GM21515 (cell line): ENCODE measurements at regions not wholly inside any gene's neighbourhood (a gene's known extent, or its start where the extent isn't known, plus 50 kb on each side); places are given as distances from the start of the nearest gene placed in this dataset.
"Not testable (repeated sequence)": the region's sequence is repeated elsewhere in the genome, so short reads cannot be mapped to it uniquely, and the experiment has no call there.

Source experiments
- ATAC-seq: cut with Tn5 transposase; IDR thresholded peaks from one replicate; pipeline ENCODE4 v1.9.1; 2021; ENCODE audit not compliant: unreplicated experiment

- no peak for ATAC-seq
Observed at GRCh38 chr11:23903044-23903704, 593.7 kb upstream of the LUZP2 start.

GRCh38 chr11:23919455-23919854 is 577.4 kb upstream of the LUZP2 start:
- ATAC-seq, result no peak

- ATAC-seq, result no peak
Observed at GRCh38 chr11:23923357-23923756, 573.5 kb upstream of the LUZP2 start.

GRCh38 chr11:23924226-23924625 is 572.6 kb upstream of the LUZP2 start:
- no peak for ATAC-seq

GRCh38 chr11:23931443-23931842 is 565.4 kb upstream of the LUZP2 start:
- no peak for ATAC-seq

- ATAC-seq, result no peak
Observed at GRCh38 chr11:23932485-23932898, 564.4 kb upstream of the LUZP2 start.

- ATAC-seq, result no peak
Observed at GRCh38 chr11:23933721-23934120, 563.1 kb upstream of the LUZP2 start.

GRCh38 chr11:23934671-23935270 is 562.1 kb upstream of the LUZP2 start:
- ATAC-seq, result not testable (repeated sequence)

GRCh38 chr11:23942117-23942815 is 554.6 kb upstream of the LUZP2 start:
- not testable (repeated sequence) for ATAC-seq

GRCh38 chr11:23944923-23945322 is 551.9 kb upstream of the LUZP2 start:
- ATAC-seq, result no peak

GRCh38 chr11:23947883-23948282 is 549.0 kb upstream of the LUZP2 start:
- ATAC-seq, result no peak

- ATAC-seq, result no peak
Observed at GRCh38 chr11:23948851-23949250, 548.0 kb upstream of the LUZP2 start.

GRCh38 chr11:23953951-23954710 is 542.7 kb upstream of the LUZP2 start:
- ATAC-seq, result no peak

- no peak for ATAC-seq
Observed at GRCh38 chr11:23954730-23955129, 542.1 kb upstream of the LUZP2 start.

GRCh38 chr11:23956586-23956985 is 540.3 kb upstream of the LUZP2 start:
- ATAC-seq, result no peak

GRCh38 chr11:23957314-23957713 is 539.5 kb upstream of the LUZP2 start:
- no peak for ATAC-seq

- no peak for ATAC-seq
Observed at GRCh38 chr11:23959462-23959861, 537.4 kb upstream of the LUZP2 start.

GRCh38 chr11:23961503-23962338 is 535.1 kb upstream of the LUZP2 start:
- no peak for ATAC-seq

- no peak for ATAC-seq
Observed at GRCh38 chr11:23973244-23973643, 523.6 kb upstream of the LUZP2 start.

GRCh38 chr11:23974051-23974450 is 522.8 kb upstream of the LUZP2 start:
- no peak for ATAC-seq

- no peak for ATAC-seq
Observed at GRCh38 chr11:23974601-23975000, 522.3 kb upstream of the LUZP2 start.
